ENCODE measurements at regions not wholly inside any gene's neighbourhood (a gene's known extent, or its start where the extent isn't known, plus 50 kb on each side); places are given as distances from the start of the nearest gene placed in this dataset.
A peak's percentile ranks its signal among the peaks of the same experiment; 100 is the strongest.
"Not testable (repeated sequence)": the region's sequence is repeated elsewhere in the genome, so short reads cannot be mapped to it uniquely, and the experiment has no call there.

GRCh38 chr11:129631201-129631600 lies 184.4 kb upstream of the TMEM45B start:
- Histone ChIP-seq H3K4me1 (ENCODE audit: control insufficient read depth, insufficient read depth, low read length) (no peaks in the 10 kb centered on the region), H3K27me3 (ENCODE audit: control insufficient read depth, insufficient read depth, low read length) (no peaks in the 10 kb centered on the region), H3K4me3 (ENCODE audit: low read length) (no peak overlapping the region), H3K27ac (ENCODE audit: low read length) (no peak overlapping the region), H3K9me3 (replicated peaks; ENCODE audit: control insufficient read depth, low read depth, low read length) (no peaks in the 10 kb centered on the region), H3K36me3 (ENCODE audit: control insufficient read depth, insufficient read depth, low read length) (no peaks in the 10 kb centered on the region)
- no CpG with 5 or more reads among the region's 2 CpGs for WGBS (ENCODE audit: insufficient coverage)
- DNase-seq: no peak

- H3K9me3 ChIP-seq (replicated peaks; ENCODE audit: control insufficient read depth, low read depth, low read length): no peaks in the 10 kb centered on the region
- WGBS (ENCODE audit: insufficient coverage): 66% methylated on average over 3 of the region's 6 CpGs
- peak; percentile 6 for DNase-seq
- H3K27ac ChIP-seq (ENCODE audit: low read length): no peak overlapping the region
- no peaks in the 10 kb centered on the region for H3K4me1 ChIP-seq (ENCODE audit: control insufficient read depth, insufficient read depth, low read length)
- no peak overlapping the region for H3K4me3 ChIP-seq (ENCODE audit: low read length)
- no peaks in the 10 kb centered on the region for H3K27me3 ChIP-seq (ENCODE audit: control insufficient read depth, insufficient read depth, low read length)
- H3K36me3 ChIP-seq (ENCODE audit: control insufficient read depth, insufficient read depth, low read length): no peaks in the 10 kb centered on the region
Observed at GRCh38 chr11:129636926-129637325, 178.7 kb upstream of the TMEM45B start.

DNA sequence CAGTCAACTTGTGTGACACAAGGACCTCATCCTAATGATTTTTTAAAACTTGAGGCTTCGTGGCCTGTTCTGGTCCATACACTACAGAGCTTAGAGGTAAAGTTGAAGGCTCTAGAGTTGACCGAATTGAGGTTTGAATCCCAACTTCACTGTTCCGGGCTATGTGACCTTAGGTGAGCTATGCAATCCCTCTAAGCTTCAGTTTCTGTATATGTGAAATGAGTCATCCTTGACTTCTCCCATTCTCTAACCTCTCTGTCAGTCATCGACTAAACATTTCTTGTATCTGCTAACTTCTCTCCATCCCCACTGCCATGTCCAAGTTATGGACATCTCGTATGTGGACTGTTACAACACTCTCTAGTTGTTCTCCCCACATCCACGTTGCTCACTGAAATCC lies 178.2 kb upstream of the TMEM45B start:
- Histone ChIP-seq H3K27ac (ENCODE audit: low read length) (no peak overlapping the region), H3K27me3 (ENCODE audit: control insufficient read depth, insufficient read depth, low read length) (no peaks in the 10 kb centered on the region), H3K4me3 (ENCODE audit: low read length) (no peak overlapping the region), H3K9me3 (replicated peaks; ENCODE audit: control insufficient read depth, low read depth, low read length) (no peaks in the 10 kb centered on the region), H3K36me3 (ENCODE audit: control insufficient read depth, insufficient read depth, low read length) (no peaks in the 10 kb centered on the region), H3K4me1 (ENCODE audit: control insufficient read depth, insufficient read depth, low read length) (no peaks in the 10 kb centered on the region)
- WGBS (ENCODE audit: insufficient coverage): 70% methylated on average over 3 of the region's 6 CpGs
- DNase-seq: no peak

- 82% methylated on average over 2 of the region's 5 CpGs for WGBS (ENCODE audit: insufficient coverage)
- Histone ChIP-seq H3K4me3 (ENCODE audit: low read length) (no peak overlapping the region), H3K9me3 (replicated peaks; ENCODE audit: control insufficient read depth, low read depth, low read length) (no peaks in the 10 kb centered on the region), H3K27ac (ENCODE audit: low read length) (no peak overlapping the region), H3K4me1 (ENCODE audit: control insufficient read depth, insufficient read depth, low read length) (no peaks in the 10 kb centered on the region), H3K27me3 (ENCODE audit: control insufficient read depth, insufficient read depth, low read length) (no peaks in the 10 kb centered on the region), H3K36me3 (ENCODE audit: control insufficient read depth, insufficient read depth, low read length) (no peaks in the 10 kb centered on the region)
- no peak for DNase-seq
Observed at GRCh38 chr11:129637983-129638776, 177.5 kb upstream of the TMEM45B start.

- Histone ChIP-seq H3K36me3 (ENCODE audit: control insufficient read depth, insufficient read depth, low read length) (no peaks in the 10 kb centered on the region), H3K4me1 (ENCODE audit: control insufficient read depth, insufficient read depth, low read length) (no peaks in the 10 kb centered on the region), H3K27me3 (ENCODE audit: control insufficient read depth, insufficient read depth, low read length) (no peaks in the 10 kb centered on the region), H3K27ac (ENCODE audit: low read length) (no peak overlapping the region), H3K9me3 (replicated peaks; ENCODE audit: control insufficient read depth, low read depth, low read length) (no peaks in the 10 kb centered on the region), H3K4me3 (ENCODE audit: low read length) (no peak overlapping the region)
- WGBS (ENCODE audit: insufficient coverage): no CpG with 5 or more reads among the region's 2 CpGs
- DNase-seq: peak; percentile 12
Observed at GRCh38 chr11:129639300-129639699, 176.3 kb upstream of the TMEM45B start.

GRCh38 chr11:129640671-129641070 lies 175.0 kb upstream of the TMEM45B start:
- Histone ChIP-seq H3K27me3 (ENCODE audit: control insufficient read depth, insufficient read depth, low read length) (no peaks in the 10 kb centered on the region), H3K27ac (ENCODE audit: low read length) (no peak overlapping the region), H3K36me3 (ENCODE audit: control insufficient read depth, insufficient read depth, low read length) (no peaks in the 10 kb centered on the region), H3K4me1 (ENCODE audit: control insufficient read depth, insufficient read depth, low read length) (no peaks in the 10 kb centered on the region), H3K4me3 (ENCODE audit: low read length) (no peak overlapping the region), H3K9me3 (replicated peaks; ENCODE audit: control insufficient read depth, low read depth, low read length) (no peaks in the 10 kb centered on the region)
- WGBS (ENCODE audit: insufficient coverage): 40% methylated on average over 1 of the region's 5 CpGs
- no peak for DNase-seq

DNA sequence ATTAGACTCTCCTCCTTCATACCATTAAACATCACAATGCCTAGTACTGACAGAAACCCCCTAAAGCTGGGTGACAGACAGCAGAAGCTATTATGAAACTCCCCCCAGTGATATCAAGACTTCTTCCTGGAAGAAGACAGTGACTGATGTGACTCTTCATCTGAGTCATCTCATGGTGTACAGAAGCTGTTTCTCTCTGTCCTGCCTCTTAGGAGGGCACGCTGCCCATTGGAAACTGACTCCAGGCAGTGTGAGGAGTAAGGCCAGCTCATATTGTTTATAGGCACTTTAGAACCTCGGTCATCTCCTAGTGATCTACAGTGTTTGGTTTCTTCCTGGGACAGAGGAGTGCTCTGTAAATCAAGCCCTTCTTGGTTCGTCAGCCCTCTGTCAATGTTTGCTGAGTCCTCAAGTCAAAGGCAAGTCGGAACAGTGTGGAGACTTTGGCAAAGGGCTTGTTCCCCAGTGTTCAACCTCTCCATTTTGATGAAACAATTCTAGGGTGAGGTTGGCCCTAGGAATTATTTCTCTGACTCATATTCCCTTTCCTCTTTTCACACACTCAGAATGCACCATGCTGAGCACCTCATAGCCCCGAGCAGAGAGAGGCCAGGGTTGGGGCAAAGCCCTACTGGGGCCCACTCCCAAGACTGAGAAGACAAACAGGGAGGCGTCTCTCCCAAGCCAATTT lies 172.5 kb upstream of the TMEM45B start:
- H3K4me3 ChIP-seq (ENCODE audit: low read length): no peak overlapping the region
- H3K27me3 ChIP-seq (ENCODE audit: control insufficient read depth, insufficient read depth, low read length): no peaks in the 10 kb centered on the region
- no peaks in the 10 kb centered on the region for H3K36me3 ChIP-seq (ENCODE audit: control insufficient read depth, insufficient read depth, low read length)
- WGBS (ENCODE audit: insufficient coverage): 71% methylated on average over 4 of the region's 6 CpGs
- H3K27ac ChIP-seq (ENCODE audit: low read length): no peak overlapping the region
- no peaks in the 10 kb centered on the region for H3K4me1 ChIP-seq (ENCODE audit: control insufficient read depth, insufficient read depth, low read length)
- no peak for DNase-seq
- H3K9me3 ChIP-seq (replicated peaks; ENCODE audit: control insufficient read depth, low read depth, low read length): no peaks in the 10 kb centered on the region

DNA sequence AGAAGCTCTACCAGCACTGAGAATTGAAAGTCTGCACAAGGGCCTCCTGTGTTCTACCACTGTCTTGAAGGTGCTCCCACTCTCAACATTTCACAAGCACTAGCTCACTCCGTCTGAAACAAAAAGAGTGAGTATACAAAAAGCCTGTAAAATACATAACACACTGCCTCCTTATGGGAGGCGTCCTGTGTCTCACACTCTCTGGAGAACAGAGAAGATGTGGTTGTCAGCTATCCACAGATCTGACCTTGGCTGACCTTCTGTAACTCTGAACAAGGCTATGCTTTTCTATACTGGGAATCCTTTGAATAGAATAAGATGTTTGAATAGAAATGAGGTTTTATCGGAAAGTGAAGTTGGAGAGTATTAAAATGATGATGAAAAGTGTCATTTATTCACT lies 171.3 kb upstream of the TMEM45B start:
- no peaks in the 10 kb centered on the region for H3K9me3 ChIP-seq (replicated peaks; ENCODE audit: control insufficient read depth, low read depth, low read length)
- WGBS (ENCODE audit: insufficient coverage): no CpG with 5 or more reads among the region's 3 CpGs

GRCh38 chr11:129645943-129646342 lies 169.7 kb upstream of the TMEM45B start:
- no peak for DNase-seq
- Histone ChIP-seq H3K36me3 (ENCODE audit: control insufficient read depth, insufficient read depth, low read length) (no peaks in the 10 kb centered on the region), H3K9me3 (replicated peaks; ENCODE audit: control insufficient read depth, low read depth, low read length) (no peaks in the 10 kb centered on the region), H3K4me3 (ENCODE audit: low read length) (no peak overlapping the region), H3K27ac (ENCODE audit: low read length) (no peak overlapping the region), H3K27me3 (ENCODE audit: control insufficient read depth, insufficient read depth, low read length) (no peaks in the 10 kb centered on the region), H3K4me1 (ENCODE audit: control insufficient read depth, insufficient read depth, low read length) (no peaks in the 10 kb centered on the region)
- WGBS (ENCODE audit: insufficient coverage): 56% methylated on average over 1 of the region's 1 CpG

More for the DNA sequence above, 171.3 kb upstream of the TMEM45B start:
- no peak overlapping the region for H3K27ac ChIP-seq (ENCODE audit: low read length)
- no peak for DNase-seq
- H3K27me3 ChIP-seq (ENCODE audit: control insufficient read depth, insufficient read depth, low read length): no peaks in the 10 kb centered on the region
- no peaks in the 10 kb centered on the region for H3K4me1 ChIP-seq (ENCODE audit: control insufficient read depth, insufficient read depth, low read length)
- no peak overlapping the region for H3K4me3 ChIP-seq (ENCODE audit: low read length)
- H3K36me3 ChIP-seq (ENCODE audit: control insufficient read depth, insufficient read depth, low read length): no peaks in the 10 kb centered on the region

DNA sequence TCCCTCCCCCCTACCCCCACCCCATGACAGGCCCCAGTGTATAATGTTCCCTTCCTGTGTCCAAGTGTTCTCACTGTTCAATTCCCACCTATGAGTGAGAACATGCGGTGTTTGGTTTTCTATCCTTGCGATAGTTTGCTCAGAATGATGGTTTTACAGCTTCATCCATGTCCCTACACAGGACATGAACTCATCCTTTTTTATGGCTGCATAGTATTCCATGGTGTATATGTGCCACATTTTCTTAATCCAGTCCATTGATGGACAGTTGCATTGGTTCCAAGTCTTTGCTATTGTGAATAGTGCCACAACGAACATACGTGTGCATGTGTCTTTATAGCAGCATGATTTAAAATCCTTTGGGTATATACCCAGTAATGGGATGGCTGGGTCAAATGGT lies 165.6 kb upstream of the TMEM45B start:
- peaks cover 13% of the 10 kb centered on the region for H3K9me3 ChIP-seq (replicated peaks; ENCODE audit: control insufficient read depth, low read depth, low read length)
- H3K27me3 ChIP-seq (ENCODE audit: control insufficient read depth, insufficient read depth, low read length); H3K4me3 ChIP-seq (ENCODE audit: low read length); DNase-seq; H3K4me1 ChIP-seq (ENCODE audit: control insufficient read depth, insufficient read depth, low read length); H3K36me3 ChIP-seq (ENCODE audit: control insufficient read depth, insufficient read depth, low read length); H3K27ac ChIP-seq (ENCODE audit: low read length): not testable (repeated sequence)
- WGBS (ENCODE audit: insufficient coverage): no CpG with 5 or more reads among the region's 4 CpGs

All from muscle of leg (tissue), 3 donors.